ELF-1 (cell line): ENCODE measurements at regions not wholly inside any gene's neighbourhood (a gene's known extent, or its start where the extent isn't known, plus 50 kb on each side); places are given as distances from the start of the nearest gene placed in this dataset.
"Not testable (repeated sequence)": the region's sequence is repeated elsewhere in the genome, so short reads cannot be mapped to it uniquely, and the experiment has no call there.

Source experiments
- DNase-seq: peaks from one replicate; pipeline ENCODE4 v3.0.0-alpha.2; 2016; ENCODE audit warnings: low read depth, low spot score

DNA sequence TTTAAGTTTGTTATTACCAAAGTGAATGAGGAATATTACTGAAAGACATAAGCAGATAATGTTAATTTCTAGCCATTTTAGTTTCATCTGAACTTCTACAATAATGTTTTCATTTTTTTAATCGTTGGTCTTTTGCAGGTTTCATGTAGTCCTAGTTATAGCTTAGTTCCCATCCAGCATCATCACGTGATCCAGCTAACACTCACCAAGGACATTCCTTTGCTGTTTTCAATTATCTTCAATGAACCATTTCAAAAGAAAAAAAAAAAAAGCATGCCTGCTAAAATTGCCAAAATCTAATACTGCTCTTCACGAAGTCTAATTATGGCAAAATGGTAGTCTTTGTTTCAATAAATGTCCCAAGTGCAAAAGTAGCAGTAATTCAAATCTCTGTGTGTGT lies 187.7 kb upstream of the ATXN7L3B start:
- no peak for DNase-seq

DNA sequence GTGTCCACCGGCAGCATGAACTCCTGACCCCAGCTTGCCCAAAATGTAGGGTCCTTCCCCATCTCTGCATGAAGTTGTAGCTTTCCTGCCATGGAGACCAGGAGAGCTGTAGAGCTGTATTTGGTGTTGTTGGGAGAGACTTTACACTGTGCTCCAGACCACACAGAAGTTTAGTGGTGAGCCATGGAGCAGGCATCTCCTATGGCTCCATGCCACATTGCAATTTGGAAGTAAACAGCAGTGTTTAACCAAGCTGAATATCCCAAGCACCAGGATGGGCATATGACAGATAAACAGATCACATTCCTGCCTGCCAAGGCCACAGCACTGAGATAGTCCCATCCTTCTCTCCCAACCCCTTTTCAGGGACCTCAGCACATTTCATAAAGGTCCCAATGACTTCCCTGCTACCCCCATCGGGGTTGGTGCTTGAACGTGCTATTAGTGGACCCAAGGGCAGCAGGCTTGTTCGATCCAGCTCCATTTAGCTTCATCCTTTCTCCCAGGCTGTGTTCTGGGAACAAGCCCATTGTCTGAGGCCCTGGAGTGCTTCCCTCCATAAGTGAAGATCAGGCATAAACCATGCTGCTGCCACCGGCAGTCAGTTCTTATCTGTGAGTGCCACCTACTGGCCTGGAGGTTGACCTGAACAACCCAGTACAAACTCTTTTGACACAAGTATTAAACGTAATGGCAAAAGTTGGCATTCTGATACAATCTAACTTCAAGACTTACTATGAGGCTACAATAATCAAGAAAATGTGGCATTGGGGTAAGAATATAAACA lies 172.3 kb upstream of the ATXN7L3B start:
- DNase-seq: peak; percentile 19

DNA sequence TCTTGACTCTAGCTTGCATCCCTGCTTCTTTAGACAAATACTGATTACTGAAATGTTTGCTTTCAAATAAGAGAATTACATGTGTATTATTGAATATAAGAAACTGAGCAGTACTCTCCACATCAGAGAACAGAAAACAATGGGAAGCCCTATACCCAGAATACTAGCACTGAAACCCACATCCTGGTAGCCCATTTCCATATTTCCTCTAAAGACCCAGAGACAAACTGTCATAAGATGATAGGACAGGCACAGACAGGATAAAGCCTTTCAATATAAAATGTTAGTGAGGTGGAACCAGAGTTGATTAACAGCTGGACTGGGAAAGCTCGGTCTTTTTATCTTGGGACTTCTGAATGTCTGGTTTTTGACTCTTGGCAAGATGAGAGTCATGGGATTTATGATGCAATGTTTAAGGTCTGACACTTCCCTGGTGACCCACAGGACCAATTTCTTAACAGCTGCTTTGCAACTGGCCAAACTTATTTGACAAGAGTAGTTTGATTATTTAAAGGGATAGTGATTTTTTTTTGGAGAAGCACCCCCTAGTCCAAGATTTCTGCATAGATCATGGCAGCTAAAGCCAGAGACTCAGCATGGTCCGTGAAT lies 166.9 kb upstream of the ATXN7L3B start:
- no peak for DNase-seq

DNA sequence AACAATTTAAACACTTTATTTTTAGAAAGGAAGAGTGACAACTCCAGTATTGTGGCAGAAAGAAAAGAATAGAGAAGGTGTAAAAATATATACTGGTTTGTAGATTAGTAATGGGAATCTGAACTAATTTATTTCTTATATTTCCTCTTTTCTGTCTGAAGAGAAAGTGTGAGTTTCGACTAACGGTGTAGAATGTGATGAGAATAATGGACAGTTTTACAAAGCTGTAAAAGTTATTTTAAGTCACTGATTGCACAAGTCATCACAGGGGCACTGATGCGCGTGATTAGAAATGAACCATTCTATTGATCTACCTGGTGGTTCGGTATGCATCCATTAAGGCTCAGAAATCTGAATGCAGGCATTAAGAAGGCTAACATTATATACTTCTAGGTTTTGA lies 158.5 kb upstream of the ATXN7L3B start:
- no peak for DNase-seq

DNA sequence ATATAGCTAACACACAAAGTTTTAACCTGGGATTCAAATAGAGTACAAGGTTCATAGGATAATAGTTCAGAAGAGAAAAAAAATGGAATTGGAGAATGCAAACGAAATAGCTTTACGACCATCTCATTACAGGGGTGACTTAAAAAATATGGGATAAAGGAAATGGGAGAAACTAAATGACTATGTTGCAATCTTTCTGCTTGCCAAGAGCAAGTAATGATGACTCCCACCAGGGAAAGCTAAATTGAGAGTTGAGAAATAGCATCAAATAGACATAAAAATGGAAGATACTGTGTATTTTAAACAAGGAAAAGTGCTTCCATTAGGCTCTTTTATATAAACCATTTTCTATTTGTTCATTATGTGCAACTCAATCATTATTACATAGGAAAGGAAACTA lies 155.7 kb upstream of the ATXN7L3B start:
- DNase-seq: no peak

DNA sequence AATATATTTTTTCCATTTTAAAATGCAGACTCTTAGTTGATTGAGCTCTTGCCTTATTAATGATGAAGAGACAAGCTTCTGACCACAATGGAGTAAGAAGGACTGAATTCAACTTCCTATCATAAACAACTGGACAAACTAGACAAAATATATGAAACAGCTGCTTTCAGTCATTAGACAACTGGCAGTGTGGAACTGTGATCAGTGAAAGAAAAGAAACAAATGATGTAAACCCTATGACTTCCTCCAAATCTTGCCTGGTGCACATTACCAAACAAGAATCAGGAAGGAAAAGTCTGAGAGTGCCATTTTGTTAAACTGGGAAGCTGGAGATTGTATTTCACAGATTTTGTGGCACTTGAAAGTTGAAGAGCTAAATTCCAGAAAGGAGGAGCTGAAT lies 154.7 kb upstream of the ATXN7L3B start:
- no peak for DNase-seq

DNA sequence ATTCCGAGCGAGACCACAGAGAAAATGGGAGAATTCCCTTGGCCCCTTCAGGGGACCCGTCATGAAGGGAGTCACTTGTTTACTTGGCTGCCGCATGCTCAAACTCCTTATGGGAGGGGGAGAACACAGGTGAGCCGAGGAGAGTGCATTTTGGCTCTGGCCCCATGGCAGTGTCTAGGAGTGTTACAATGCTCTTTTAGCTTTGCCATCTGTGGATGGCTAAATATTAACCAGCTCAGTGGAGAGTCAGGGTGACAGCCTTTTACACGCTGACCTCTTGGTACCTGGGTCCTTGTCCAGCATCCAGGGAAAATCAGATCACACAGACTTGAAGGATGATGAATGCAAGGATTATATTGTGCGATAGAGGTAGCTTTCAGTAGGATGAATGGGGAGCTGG lies 146.4 kb upstream of the ATXN7L3B start:
- no peak for DNase-seq

DNA sequence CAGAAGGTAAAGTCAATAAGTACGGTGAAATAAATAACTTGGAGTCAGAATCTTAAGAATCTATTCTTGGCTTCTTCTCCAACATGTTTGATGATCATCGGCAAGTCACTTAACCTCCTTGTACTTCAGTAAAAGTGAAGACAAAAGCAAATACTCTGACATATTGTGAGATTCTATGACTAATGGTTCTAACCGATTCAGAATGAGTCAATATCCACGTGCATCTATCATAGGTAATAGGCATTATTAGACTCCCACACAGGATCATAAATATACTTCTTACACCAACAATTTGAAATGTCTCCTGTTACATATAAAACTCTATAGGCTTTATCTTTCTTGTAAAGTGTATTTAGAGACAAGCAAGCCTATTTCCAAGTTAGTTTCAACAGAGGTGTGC lies 144.4 kb upstream of the ATXN7L3B start:
- DNase-seq: no peak

DNA sequence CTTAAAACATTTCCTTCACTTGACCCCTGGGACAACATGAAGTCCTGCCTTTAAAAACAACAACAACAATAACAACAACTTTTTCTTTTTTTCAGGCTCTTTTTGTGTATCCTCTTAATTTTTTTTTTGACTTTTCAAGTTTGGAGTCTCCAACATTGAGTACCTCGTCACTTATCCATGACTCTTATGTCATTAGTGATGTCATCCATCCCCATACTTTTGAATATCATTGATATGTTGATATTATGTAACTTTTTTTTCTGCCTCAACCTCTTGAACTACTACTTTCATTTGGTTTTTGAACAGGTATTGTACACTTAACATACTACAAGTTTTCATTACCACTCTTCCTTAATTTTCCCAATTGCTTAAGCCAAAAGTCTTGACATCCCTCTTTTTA lies 143.0 kb upstream of the ATXN7L3B start:
- DNase-seq: no peak

DNA sequence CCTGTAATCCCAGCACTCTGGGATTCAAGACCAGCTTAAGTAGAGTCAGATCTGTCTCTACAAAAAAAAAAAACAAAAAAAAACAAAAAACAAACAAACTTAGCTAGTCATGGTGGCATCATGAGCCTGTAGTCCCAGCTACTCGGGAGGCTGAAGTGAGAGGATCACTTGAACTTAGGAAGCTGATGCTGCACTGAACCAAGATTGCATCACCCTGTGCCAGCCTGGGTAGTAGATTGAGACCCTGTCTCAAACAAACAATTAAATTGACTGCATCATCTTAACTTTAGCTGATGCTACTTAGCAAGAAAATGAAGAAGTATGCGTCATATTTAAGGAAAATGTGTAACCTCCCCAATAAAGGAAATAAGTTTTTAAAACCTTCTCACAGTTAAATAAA lies 136.6 kb upstream of the ATXN7L3B start:
- DNase-seq: no peak

DNA sequence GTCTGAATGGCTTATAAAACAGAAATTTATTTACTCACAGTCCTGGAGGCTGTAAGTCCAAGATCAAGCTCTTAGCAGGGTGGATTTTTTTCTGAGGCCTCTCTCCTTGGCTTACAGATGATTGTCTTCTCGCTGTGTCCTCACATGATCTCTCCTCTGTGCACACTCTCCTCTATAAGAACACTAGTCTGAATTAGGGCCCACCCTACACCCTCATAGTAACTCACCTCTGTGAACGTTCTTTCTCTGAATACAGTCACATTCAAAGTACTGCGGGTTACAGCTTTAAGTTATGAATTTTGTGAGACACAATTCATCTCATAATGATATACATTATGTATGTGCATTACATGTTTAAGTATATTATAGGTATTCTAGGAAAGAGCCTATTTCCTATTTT lies 135.7 kb upstream of the ATXN7L3B start:
- no peak for DNase-seq

DNA sequence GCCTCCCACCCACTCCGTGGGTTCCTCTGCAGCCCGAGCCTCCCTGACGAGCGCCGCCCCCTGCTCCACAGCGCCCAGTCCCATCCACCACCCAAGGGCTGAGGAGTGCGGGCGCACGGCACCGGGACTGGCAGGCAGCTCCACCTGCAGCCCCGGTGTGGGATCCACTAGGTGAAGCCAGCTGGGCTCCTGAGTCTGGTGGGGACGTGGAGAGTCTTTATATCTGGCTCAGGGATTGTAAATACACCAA lies 134.5 kb upstream of the ATXN7L3B start:
- DNase-seq: not testable (repeated sequence)

DNA sequence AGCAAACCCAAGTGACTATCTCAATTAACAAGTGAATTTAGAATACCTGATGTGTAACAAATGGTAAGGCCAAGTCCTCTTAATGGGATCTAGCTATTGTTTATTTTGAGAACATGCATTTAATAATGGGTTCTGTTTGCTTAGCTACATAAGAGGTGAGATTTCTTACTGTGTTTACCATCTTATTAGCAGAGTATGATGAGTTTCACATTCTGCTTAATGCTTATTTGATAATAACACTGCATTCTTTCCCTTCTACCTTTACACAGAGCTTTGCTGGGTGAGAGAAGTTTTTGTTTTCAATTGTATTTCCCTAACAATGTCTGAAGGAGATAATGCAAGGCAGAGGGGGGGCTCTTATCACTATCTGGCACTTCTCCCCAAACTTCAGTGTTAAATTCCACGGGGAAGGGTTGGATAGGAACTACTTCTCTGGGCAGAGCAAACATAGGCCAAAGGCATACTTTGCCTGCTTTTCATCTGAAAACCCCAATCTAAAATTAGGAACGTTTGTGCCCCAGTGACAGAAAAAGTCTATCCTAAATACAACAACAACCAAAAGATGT lies 129.0 kb upstream of the ATXN7L3B start:
- no peak for DNase-seq

DNA sequence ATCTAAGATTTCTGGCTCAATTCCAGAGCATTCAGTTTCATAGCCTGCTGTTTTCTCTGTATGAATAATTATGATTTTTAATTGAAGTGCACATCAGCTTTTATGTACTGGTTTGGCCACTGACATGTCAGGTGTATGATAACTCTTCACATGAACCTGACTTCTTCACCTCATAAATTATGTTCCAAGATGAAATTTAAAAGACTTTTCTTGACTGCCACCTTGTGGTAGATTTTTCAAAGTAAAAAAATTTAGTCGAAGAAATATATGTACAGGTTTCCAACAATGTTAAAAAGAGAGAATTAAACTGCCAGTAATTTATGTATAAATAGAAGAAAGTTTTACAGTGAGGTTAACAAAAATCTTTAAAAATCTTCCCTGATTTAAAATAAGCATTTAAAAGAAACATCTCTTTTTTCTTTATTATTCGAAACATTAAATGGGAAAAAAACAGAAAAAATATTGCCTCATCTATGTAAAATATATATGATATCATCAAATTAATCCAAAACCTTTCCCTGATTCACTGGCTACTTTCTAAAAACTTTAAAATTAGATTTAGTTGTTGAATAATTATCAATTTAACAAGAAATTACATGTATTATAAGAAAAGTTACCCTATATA lies 124.9 kb upstream of the ATXN7L3B start:
- DNase-seq: no peak

DNA sequence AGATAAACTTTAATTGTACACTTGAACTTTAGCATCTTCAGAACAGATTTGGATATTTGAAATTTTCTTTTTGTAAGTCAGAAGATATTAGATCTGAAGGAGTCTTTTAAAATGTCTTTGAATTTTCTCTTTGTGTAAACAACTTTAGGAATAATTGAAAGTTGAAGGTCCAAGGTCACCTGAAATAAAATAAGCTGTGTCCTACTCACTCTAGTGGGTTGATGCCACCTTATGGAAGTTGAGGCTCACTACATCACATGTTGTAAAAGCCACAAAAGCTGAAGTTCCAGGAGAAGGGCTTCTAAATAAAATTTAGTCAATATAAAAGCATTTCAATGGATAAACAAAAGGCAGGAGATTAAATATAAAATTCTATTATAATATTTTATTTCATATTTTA lies 122.0 kb upstream of the ATXN7L3B start:
- DNase-seq: no peak

DNA sequence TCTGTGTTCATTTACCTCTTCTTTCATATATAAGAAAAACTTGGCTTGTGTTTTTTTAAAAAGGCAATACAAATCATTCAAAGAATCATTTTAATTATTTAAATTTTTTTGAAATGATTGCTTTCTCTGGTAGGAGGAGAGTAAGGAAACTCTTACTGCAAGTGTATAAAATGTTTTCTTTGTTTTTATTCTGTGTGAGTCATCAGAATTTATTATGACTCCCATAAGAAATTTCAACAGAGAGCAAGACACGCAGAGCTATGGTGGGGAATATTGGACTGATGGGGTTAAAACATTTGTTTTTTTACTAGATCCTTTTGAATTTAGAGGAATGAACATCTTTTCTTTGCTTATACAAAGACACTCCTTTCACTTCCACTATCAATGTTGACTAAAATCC lies 119.1 kb upstream of the ATXN7L3B start:
- no peak for DNase-seq

DNA sequence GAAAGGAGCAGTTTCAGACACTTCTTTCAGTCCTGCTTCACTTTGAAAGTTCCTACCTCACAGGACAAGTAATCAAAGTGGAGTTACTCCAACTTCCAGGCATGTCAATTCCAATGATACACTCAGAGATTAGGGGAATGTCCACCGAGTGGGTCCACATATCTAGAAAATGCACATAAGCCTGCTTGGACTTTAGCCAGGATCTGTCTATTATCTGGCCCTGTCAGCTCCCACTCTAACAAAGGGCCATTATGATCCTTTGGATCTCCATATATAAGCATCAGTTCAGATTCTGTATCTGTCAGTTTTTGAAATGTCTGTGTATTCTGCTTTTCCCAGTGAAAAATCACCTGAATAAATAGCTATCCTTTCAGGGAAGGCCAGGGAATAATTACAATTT lies 112.9 kb upstream of the ATXN7L3B start:
- no peak for DNase-seq

DNA sequence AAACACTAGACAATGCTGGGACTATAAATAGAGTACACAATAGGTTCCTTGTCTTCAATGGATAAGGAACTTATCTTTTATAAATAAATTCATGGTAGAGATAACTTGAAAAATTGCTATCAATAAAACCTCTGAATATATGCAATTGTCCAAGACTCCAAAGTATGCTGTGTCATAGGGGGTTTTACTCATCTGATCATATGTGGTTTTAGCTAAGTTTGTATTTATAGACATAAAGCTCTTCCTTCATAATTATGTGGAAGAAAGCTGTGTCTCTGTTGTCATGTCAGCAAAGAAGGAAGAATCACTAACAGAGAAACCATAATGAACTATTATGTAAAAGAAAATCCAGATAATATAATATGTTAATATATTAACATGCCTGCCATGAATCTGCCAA lies 111.5 kb upstream of the ATXN7L3B start:
- DNase-seq: no peak

DNA sequence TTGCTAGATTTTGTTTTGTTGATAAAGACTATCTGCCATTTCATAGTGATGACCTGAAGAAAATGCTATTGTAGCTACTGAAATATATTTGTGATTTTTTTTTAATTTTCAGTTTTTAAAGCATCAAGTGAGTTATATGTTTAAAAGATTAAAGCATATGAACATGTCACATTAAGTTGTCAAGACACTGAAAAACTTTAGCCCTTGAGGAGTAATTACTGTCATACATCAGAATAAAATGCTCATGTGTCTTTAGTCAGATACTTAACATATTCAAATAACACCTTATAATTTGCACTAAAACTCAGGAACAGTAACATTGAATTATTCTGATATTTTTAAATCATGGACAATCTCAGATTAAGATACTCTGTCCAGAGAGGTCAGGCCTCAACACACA lies 108.1 kb upstream of the ATXN7L3B start:
- no peak for DNase-seq

DNA sequence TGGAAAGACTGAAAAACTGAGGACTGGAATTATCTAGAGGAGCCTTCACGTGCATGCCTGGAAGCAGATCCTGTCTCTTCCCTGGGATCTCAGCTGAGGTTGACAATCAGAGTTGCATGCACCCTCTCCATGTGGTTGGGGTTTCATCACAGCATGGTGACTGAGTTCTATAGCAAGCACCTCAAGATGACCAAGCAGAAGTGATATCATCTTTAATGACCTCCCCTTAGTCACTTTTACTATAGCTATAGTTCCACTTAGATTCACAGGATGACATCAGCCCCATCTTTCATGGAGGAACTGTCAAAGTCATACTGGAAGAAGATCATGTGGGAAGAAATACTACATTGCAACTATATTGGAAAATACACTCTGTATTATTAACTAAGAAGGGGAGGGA lies 105.8 kb upstream of the ATXN7L3B start:
- DNase-seq: no peak

DNA sequence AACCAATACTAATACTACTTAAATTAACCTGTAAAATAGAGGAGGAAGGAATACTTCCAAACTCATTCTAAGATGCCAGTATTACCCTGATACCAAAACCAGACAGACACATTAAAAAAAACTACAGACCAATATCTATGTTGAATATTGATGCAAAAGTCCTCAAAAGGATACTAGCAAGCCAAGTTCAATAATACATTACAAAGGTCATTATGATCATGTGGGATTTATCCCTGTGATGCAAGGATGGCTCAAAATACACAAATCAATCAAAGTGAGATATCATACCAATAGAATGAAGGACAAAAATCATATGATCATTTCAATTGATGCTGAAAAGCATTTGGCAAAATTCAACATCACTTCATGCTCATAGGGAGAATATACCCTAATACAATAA lies 97.2 kb upstream of the ATXN7L3B start:
- no peak for DNase-seq

DNA sequence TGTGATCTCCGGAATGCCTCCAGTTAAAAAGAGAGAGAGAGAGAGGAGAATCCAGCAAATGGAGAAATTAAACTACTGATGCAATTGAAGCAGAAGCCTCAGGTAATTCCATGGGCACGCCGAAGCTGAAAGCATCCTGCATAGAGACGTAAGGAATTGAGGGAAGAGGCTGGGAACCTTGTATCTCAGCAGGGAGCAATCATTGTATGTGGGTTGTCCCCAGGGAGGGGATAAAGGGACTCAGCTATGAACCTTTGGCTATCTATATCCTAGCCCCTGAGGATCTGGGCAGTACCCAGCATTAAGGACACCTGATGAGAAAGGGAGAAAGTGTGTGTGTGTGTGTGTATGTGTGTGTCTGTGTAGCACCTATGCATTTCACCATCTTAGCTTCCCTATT lies 95.8 kb upstream of the ATXN7L3B start:
- DNase-seq: peak; percentile 5

DNA sequence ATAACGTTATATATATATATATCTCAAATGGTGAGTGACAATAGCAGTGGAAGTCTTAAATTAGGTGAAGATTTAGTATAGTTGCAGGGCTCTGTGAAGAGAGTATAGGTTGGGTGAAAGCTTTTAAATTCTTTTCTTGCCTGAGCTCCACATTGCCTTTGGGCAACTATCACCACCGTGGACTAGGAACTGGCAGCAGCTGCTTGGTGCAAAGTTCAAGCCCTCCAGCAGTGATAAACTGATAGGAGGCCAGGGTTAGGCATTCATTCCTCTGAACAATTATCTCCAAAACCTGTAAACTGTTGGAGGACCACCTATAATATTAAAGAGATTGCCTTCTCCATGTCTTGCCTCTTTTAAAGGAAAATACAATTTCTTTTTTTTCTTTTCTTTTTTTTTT lies 91.2 kb upstream of the ATXN7L3B start:
- DNase-seq: peak; percentile 33
